GM12878 (cell line): ENCODE measurements at regions not wholly inside any gene's neighbourhood (a gene's known extent, or its start where the extent isn't known, plus 50 kb on each side); places are given as distances from the start of the nearest gene placed in this dataset.

Experiments
- EZH2 ChIP-seq: IDR thresholded peaks from 2 replicates; pipeline ENCODE4 v1.6.1; 2012; ENCODE audit warnings: low read depth, mild to moderate bottlenecking, control low read depth, inconsistent platforms, low read length, borderline replicate concordance; ENCODE audit not compliant: control insufficient read depth
- NR2C2 ChIP-seq: IDR thresholded peaks from 2 replicates; pipeline ENCODE4 v1.6.1; 2011; ENCODE audit warnings: borderline replicate concordance, low read depth; ENCODE audit not compliant: control insufficient read depth, insufficient read length
- RAD21 ChIP-seq: IDR thresholded peaks from 2 replicates; pipeline ENCODE4 v1.6.1; 2011; ENCODE audit warnings: mild to moderate bottlenecking, low read depth, low read length, moderate library complexity; ENCODE audit not compliant: insufficient read depth
- RCOR1 ChIP-seq: conservative IDR thresholded peaks from 2 replicates; pipeline ENCODE4 v1.6.1; 2012; ENCODE audit warnings: low read depth, low read length, improper control_type of control experiment
- RFX5 ChIP-seq: IDR thresholded peaks from 2 replicates; pipeline ENCODE4 v1.6.1; 2011; ENCODE audit warnings: low read depth, low read length, improper control_type of control experiment
- SMAD1 ChIP-seq: fragments of 450-650 bp; IDR thresholded peaks from 2 replicates; pipeline ENCODE4 v1.6.1; 2018; ENCODE audit warnings: mild to moderate bottlenecking, low read depth; ENCODE audit not compliant: partially characterized antibody
- SMC3 ChIP-seq: IDR thresholded peaks from 2 replicates; pipeline ENCODE4 v1.6.1; 2011; ENCODE audit warnings: low read length, improper control_type of control experiment, borderline replicate concordance
- SUPT20H ChIP-seq: IDR thresholded peaks from 2 replicates; pipeline ENCODE4 v1.6.1; 2011; ENCODE audit warnings: low read depth, mild to moderate bottlenecking, low read length, moderate library complexity, borderline replicate concordance; ENCODE audit not compliant: control insufficient read depth
- TARDBP ChIP-seq: IDR thresholded peaks from 2 replicates; pipeline ENCODE4 v1.6.1; 2016; ENCODE audit warnings: borderline replicate concordance
- YY1 ChIP-seq: IDR thresholded peaks from 2 replicates; pipeline ENCODE4 v1.6.1; 2011; ENCODE audit warnings: low read depth, mild to moderate bottlenecking, low read length
- TF ChIP-seq, protein P1 (sequence below): IDR thresholded peaks from 2 replicates; pipeline ENCODE4 v1.6.1; 2012; ENCODE audit warnings: low read depth, low read length, improper control_type of control experiment
- TF ChIP-seq, protein P2 (sequence below), 3 experiments: IDR thresholded peaks in 2 of 3; conservative IDR thresholded peaks in 1 of 3; 2 replicates each; pipeline ENCODE4 v1.5.1; 2011; ENCODE audit warnings: low read depth in 3 of 3, low read length in 3 of 3, mild to moderate bottlenecking in 3 of 3, control low read depth in 2 of 3, moderate library complexity in 2 of 3, inconsistent platforms in 1 of 3, mixed read lengths in 1 of 3; ENCODE audit not compliant: control insufficient read depth in 2 of 3, insufficient read depth in 1 of 3; ENCODE audit errors: extremely low read depth in 1 of 3
- TF ChIP-seq, protein P3 (sequence below): IDR thresholded peaks from 2 replicates; pipeline ENCODE4 v1.6.1; 2012; ENCODE audit warnings: low read depth, low read length, improper control_type of control experiment
- TF ChIP-seq, protein P4 (sequence below): fragments of 450-650 bp; IDR thresholded peaks from 2 replicates; pipeline ENCODE4 v1.6.1; 2017; ENCODE audit warnings: mild to moderate bottlenecking

DNA sequence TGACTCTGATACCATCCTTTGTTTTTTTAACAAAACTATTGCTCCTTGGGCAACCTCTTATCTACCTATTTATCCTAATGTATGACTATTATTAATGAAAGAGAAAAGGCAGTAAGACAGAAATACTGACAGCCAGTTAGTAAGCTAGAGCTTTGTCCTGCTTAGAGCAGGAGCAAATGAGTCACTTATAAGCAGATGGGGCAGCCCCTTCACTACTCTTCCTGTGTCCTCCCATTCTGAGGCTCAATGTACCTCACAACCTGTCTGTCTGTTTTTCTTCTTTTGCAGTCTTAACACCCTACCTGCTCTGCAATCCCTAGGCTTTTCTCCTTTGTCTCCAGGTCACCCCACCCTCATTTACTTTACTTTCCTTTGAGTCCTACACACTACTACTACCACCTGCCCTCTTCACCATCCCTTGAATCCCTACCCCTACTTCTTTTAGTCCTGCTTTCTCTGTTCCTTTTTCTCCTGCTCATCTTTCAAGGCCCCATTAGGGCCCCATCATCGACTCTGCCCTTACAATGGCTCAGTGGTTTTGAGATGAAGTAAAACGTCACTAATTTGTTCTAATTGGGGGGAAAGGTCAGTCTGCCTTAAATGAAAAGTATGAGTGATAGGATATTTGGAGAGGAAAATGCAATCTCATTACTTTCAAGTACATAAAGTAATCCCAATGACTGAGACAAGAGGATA, 294.3 kb downstream of the GUCY2F start:
- TF ChIP-seq, protein P1, sequence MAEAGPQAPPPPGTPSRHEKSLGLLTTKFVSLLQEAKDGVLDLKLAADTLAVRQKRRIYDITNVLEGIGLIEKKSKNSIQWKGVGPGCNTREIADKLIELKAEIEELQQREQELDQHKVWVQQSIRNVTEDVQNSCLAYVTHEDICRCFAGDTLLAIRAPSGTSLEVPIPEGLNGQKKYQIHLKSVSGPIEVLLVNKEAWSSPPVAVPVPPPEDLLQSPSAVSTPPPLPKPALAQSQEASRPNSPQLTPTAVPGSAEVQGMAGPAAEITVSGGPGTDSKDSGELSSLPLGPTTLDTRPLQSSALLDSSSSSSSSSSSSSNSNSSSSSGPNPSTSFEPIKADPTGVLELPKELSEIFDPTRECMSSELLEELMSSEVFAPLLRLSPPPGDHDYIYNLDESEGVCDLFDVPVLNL = no peak
- no peak for TF ChIP-seq RCOR1
- TF ChIP-seq, protein P2, sequence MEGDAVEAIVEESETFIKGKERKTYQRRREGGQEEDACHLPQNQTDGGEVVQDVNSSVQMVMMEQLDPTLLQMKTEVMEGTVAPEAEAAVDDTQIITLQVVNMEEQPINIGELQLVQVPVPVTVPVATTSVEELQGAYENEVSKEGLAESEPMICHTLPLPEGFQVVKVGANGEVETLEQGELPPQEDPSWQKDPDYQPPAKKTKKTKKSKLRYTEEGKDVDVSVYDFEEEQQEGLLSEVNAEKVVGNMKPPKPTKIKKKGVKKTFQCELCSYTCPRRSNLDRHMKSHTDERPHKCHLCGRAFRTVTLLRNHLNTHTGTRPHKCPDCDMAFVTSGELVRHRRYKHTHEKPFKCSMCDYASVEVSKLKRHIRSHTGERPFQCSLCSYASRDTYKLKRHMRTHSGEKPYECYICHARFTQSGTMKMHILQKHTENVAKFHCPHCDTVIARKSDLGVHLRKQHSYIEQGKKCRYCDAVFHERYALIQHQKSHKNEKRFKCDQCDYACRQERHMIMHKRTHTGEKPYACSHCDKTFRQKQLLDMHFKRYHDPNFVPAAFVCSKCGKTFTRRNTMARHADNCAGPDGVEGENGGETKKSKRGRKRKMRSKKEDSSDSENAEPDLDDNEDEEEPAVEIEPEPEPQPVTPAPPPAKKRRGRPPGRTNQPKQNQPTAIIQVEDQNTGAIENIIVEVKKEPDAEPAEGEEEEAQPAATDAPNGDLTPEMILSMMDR (IDR thresholded peaks at IDR 0.05 in 2 of 3, conservative IDR thresholded peaks at IDR 0.05 in 1 of 3; ENCODE audit: control insufficient read depth in 2 of 3, extremely low read depth in 1 of 3, insufficient read depth in 1 of 3, low read depth in 3 of 3, low read length in 3 of 3) = no peak
- no peak for TF ChIP-seq SMC3
- TF ChIP-seq SUPT20H = no peak
- no peak for TF ChIP-seq TARDBP
- TF ChIP-seq NR2C2 = no peak
- TF ChIP-seq SMAD1 = no peak
- TF ChIP-seq, protein P3, sequence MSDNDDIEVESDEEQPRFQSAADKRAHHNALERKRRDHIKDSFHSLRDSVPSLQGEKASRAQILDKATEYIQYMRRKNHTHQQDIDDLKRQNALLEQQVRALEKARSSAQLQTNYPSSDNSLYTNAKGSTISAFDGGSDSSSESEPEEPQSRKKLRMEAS = no peak
- TF ChIP-seq EZH2 = no peak
- no peak for TF ChIP-seq RFX5
- TF ChIP-seq, protein P4, sequence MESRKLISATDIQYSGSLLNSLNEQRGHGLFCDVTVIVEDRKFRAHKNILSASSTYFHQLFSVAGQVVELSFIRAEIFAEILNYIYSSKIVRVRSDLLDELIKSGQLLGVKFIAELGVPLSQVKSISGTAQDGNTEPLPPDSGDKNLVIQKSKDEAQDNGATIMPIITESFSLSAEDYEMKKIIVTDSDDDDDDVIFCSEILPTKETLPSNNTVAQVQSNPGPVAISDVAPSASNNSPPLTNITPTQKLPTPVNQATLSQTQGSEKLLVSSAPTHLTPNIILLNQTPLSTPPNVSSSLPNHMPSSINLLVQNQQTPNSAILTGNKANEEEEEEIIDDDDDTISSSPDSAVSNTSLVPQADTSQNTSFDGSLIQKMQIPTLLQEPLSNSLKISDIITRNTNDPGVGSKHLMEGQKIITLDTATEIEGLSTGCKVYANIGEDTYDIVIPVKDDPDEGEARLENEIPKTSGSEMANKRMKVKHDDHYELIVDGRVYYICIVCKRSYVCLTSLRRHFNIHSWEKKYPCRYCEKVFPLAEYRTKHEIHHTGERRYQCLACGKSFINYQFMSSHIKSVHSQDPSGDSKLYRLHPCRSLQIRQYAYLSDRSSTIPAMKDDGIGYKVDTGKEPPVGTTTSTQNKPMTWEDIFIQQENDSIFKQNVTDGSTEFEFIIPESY = no peak
- no peak for TF ChIP-seq RAD21
- no peak for TF ChIP-seq YY1
